ENCODE measurements at regions not wholly inside any gene's neighbourhood (a gene's known extent, or its start where the extent isn't known, plus 50 kb on each side); places are given as distances from the start of the nearest gene placed in this dataset.
"Not testable (repeated sequence)": the region's sequence is repeated elsewhere in the genome, so short reads cannot be mapped to it uniquely, and the experiment has no call there.

DNA sequence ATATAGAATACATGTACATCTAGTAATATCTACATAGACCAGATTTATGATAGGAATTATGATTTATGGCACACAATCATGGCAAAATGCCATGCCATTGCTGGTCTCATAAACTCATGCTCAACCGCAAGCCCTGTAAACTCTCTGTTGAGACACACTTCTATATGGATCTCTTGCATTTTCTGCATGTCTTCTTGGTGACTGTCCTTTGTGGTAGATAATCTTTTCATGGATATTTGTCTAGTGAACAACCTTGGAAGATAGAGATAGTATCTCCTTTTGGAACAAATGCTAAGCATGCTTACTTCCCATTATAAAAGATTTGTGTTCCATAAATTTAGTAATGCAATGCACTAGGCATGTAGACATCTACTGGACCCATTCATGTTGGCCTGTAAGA is 328.0 kb downstream of the NAF1 start:
- no peak for FAIRE-seq
- no peak for DNase-seq (ENCODE audit: insufficient read length)
- TF ChIP-seq POLR2AphosphoS5 (IDR thresholded peaks at IDR 0.05; ENCODE audit: low read depth, low read length) (no peak), TAF1 (IDR thresholded peaks at IDR 0.05; ENCODE audit: borderline replicate concordance, low read depth, low read length) (no peak), POLR2A (IDR thresholded peaks at IDR 0.05; ENCODE audit: low read depth, low read length) (no peak)

DNA sequence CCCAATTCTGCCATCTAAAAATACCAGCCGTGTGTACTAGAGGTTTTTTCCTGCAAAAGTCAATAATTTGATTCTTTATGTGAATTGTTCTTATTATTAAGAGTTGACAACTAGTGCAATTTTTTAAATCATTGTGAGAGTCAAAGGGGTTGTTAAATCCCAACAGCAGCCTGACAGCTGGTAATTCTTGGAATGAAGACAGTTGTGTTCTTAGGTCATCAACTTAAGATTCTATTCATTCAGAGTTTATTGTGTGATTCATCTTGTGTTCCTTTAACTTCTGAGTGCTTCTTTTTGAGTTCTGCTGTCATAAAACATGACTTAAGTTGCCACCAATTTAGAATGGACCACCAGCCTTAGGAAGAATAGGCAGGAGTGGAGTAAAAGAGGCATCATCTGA is 329.0 kb downstream of the NAF1 start:
- FAIRE-seq: no peak
- no peak for DNase-seq (ENCODE audit: insufficient read length)
- TF ChIP-seq POLR2A (IDR thresholded peaks at IDR 0.05; ENCODE audit: low read depth, low read length): no peak
- TF ChIP-seq TAF1 (IDR thresholded peaks at IDR 0.05; ENCODE audit: borderline replicate concordance, low read depth, low read length): no peak
- TF ChIP-seq POLR2AphosphoS5 (IDR thresholded peaks at IDR 0.05; ENCODE audit: low read depth, low read length): no peak

DNA sequence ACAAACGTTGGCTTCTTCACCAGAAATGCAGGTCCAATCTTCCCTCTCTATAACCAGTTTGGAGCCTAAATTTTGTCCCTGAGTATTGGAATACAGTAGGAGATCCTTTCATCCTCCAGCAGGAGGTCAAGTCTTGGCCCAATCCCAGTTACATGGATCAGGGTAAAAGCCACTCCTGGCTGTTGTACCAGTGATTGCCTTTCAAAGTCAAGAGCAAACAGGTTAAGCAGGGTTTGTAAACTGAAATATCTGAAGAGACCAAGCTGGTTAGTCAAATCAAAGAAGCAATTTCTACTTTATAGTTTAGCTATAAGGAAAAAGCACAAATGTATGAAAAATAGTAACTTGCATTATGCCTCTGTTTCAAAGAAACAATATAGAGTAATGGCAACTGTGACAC is 329.4 kb downstream of the NAF1 start:
- no peak for DNase-seq (ENCODE audit: insufficient read length)
- TF ChIP-seq TAF1 (IDR thresholded peaks at IDR 0.05; ENCODE audit: borderline replicate concordance, low read depth, low read length) (no peak), POLR2AphosphoS5 (IDR thresholded peaks at IDR 0.05; ENCODE audit: low read depth, low read length) (no peak), POLR2A (IDR thresholded peaks at IDR 0.05; ENCODE audit: low read depth, low read length) (no peak)
- no peak for FAIRE-seq

DNA sequence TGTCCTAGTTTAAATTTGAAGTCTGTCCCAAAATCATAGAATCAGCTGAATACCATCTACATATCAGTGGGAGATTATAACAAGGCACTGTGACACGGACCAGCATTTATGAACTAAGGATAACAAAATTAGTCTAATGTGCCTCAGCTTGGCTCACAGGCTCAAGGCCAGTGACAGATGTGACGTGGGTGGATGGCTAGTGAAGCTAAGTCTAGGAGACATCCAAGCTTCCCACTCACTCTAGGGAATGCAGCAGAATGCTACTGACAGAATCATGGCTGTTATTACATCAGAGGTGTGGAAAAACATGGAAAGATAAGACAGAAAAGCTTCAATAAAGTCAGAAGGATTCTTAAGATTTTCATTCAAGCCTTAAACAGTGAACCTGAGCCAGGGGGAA is 329.9 kb downstream of the NAF1 start:
- FAIRE-seq: no peak

DNA sequence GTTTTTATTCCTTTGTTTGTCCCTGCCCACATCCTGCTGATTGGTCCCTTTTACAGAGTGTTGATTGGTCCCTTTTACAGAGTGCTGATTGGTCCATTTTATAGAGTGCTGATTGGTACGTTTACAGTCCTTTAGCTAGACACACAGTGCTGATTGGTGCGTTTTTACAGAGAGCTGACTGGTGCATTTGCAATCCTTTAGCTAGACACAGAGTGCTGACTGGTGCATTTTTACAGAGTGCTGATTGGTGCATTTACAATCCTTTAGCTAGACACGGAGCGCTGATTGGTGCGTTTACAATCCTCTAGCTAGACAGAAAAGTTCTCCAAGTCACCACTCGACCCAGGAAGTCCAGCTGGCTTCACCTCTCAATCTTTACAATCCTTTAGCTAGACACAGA is 330.4 kb downstream of the NAF1 start:
- not testable (repeated sequence) for FAIRE-seq; DNase-seq (ENCODE audit: insufficient read length)

More for the DNA sequence above, 329.9 kb downstream of the NAF1 start:
- no peak for DNase-seq (ENCODE audit: insufficient read length)
- no peak for TF ChIP-seq POLR2A (IDR thresholded peaks at IDR 0.05; ENCODE audit: low read depth, low read length)
- no peak for TF ChIP-seq POLR2AphosphoS5 (IDR thresholded peaks at IDR 0.05; ENCODE audit: low read depth, low read length)
- TF ChIP-seq TAF1 (IDR thresholded peaks at IDR 0.05; ENCODE audit: borderline replicate concordance, low read depth, low read length): no peak

DNA sequence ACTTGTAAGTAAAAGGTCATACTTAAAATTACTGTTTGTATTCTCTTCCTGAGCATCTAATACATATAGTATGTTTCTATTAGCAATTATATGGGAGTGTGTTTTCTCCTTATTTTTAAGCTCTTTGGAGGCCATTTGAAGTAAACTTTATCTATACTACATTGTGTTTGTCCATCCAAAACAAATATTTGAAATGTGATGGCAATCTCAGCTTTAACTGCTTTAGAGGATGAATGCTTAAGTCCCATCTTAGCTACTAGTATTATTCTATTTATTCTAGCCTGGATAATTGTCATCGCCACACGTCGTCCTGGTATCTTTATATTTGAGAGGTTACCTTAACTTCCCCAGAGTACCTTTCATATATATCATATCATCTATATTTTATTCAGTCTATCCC is 335.8 kb downstream of the NAF1 start:
- no peak for TF ChIP-seq TAF1 (IDR thresholded peaks at IDR 0.05; ENCODE audit: borderline replicate concordance, low read depth, low read length)
- TF ChIP-seq POLR2A (IDR thresholded peaks at IDR 0.05; ENCODE audit: low read depth, low read length): no peak
- TF ChIP-seq POLR2AphosphoS5 (IDR thresholded peaks at IDR 0.05; ENCODE audit: low read depth, low read length): no peak
- DNase-seq (ENCODE audit: insufficient read length): no peak
- FAIRE-seq: no peak

DNA sequence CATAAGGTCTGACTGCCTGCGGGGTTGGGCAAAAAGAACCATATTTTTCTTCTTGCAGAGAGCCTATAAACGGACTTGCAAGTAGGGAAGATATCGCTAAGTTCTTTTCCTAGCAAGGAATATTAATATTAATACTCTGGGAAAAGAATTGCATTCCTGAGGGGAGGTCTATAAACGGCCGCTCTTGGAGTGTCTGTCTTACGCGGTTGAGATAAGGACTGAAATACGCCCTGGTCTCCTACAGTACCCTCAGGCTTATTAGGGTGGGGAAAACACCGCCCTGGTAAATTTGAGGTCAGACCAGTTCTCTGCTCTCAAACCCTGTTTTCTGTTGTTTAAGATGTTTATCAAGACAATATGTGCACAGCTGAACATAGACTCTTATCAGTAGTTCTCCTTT is 349.3 kb downstream of the NAF1 start:
- not testable (repeated sequence) for DNase-seq (ENCODE audit: insufficient read length); FAIRE-seq

DNA sequence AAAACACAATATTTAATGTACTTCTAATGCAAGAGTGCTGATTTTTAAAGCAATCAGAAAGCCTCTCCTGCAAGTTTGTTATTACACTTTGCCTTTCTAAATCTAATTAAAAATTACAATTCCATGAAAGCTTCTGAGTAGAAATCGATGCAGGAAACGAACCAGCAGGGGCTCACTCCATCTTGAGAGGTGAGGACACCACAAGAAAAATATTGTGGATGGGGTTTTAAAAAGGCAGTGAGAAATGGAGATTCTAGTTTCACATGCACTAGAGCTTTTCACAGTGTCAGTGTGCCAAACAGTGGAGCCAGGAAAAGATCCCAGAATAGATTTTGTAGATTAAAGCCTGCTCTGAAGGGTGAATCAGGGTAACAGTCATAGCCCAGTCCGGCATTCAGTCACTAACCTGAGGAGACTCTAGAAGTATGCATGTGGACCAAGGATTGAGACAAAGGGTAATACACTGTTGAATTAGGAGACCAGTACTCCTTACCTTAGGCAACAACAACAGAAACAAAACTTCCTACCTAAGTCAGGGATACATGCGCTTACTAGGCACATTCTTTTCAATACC is 362.3 kb downstream of the NAF1 start:
- FAIRE-seq (no peak), DNase-seq (ENCODE audit: insufficient read length) (no peak)
- TF ChIP-seq TAF1 (IDR thresholded peaks at IDR 0.05; ENCODE audit: borderline replicate concordance, low read depth, low read length) (no peak), POLR2AphosphoS5 (IDR thresholded peaks at IDR 0.05; ENCODE audit: low read depth, low read length) (no peak), POLR2A (IDR thresholded peaks at IDR 0.05; ENCODE audit: low read depth, low read length) (no peak)

DNA sequence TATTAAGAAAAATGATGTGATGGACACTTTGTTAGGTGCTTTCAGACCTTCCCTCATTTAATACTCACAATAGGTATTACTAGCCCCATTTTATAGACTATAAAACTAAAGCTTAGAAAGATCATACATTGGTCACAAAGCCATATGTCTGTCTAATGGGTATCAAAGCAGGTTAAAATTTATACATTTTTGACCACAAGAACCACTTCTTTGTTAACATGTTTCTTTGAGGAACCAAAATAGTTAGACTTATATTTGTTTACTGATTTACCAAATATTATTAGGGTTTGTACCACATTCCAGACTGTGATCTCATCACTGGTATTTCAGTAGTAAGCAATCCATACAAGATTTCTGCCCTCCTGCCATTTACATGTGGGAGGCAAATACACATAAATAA is 363.3 kb downstream of the NAF1 start:
- no peak for TF ChIP-seq POLR2AphosphoS5 (IDR thresholded peaks at IDR 0.05; ENCODE audit: low read depth, low read length)
- no peak for TF ChIP-seq POLR2A (IDR thresholded peaks at IDR 0.05; ENCODE audit: low read depth, low read length)
- no peak for TF ChIP-seq TAF1 (IDR thresholded peaks at IDR 0.05; ENCODE audit: borderline replicate concordance, low read depth, low read length)
- no peak for FAIRE-seq
- DNase-seq (ENCODE audit: insufficient read length): no peak

DNA sequence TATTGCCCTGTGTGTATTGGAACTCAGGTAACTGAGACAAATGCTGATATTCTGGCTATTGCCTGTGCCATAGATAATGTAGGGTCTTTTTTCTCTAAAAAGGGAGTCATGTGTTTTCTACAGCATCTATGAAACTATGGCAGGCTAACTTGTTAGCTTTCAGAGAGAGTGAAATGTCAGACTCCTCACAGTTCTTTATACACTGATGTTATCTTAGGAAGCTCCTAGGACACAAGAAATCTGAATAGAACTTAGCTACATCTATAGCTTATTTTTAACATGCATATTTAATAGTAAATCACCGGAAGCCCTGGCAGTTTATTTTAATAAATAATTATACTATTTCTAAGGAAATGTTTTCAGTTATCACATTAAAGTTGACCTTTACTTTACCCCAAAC is 369.6 kb downstream of the NAF1 start:
- DNase-seq (ENCODE audit: insufficient read length) (no peak), FAIRE-seq (no peak)
- TF ChIP-seq TAF1 (IDR thresholded peaks at IDR 0.05; ENCODE audit: borderline replicate concordance, low read depth, low read length) (no peak), POLR2AphosphoS5 (IDR thresholded peaks at IDR 0.05; ENCODE audit: low read depth, low read length) (no peak), POLR2A (IDR thresholded peaks at IDR 0.05; ENCODE audit: low read depth, low read length) (no peak)

DNA sequence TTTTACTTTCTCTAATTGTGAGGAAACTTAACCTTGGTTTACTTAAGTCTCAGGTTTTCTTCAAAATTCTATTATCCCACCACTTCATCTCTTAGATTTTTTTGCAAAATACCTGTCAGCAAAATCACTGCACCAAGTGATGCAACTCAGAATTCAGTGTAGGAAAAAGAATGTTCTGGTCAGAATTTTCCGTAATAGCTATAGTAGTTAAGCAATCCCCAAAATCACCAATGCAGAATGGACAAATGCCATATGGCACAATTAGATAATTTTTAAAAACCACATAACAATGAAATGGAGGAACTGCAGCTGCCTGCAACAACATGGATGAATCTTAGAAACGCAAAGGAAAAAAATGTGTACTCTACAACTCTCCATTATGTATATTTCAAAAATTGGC is 373.1 kb downstream of the NAF1 start:
- DNase-seq (ENCODE audit: insufficient read length) (no peak), FAIRE-seq (no peak)
- TF ChIP-seq TAF1 (IDR thresholded peaks at IDR 0.05; ENCODE audit: borderline replicate concordance, low read depth, low read length): no peak
- TF ChIP-seq POLR2AphosphoS5 (IDR thresholded peaks at IDR 0.05; ENCODE audit: low read depth, low read length): no peak
- TF ChIP-seq POLR2A (IDR thresholded peaks at IDR 0.05; ENCODE audit: low read depth, low read length): no peak

DNA sequence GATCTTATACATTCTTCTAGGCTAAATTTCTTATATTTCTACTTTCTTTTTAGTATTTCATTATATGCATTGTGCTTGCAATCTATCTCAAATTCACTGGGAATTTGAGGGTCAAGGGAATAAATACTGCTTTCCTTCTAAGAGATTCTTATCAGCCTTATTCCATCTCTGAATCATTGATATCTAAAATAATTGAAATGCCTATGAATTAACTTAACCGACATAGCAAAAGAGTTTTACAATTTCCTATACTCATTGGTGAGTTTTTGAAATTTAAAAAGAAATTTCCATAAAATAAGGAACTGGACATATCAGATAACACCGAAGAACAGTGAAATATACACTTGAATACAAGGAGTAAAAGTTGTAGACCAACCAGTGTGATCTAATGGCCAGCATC is 373.7 kb downstream of the NAF1 start:
- no peak for TF ChIP-seq POLR2A (IDR thresholded peaks at IDR 0.05; ENCODE audit: low read depth, low read length)
- TF ChIP-seq TAF1 (IDR thresholded peaks at IDR 0.05; ENCODE audit: borderline replicate concordance, low read depth, low read length): no peak
- no peak for TF ChIP-seq POLR2AphosphoS5 (IDR thresholded peaks at IDR 0.05; ENCODE audit: low read depth, low read length)
- DNase-seq (ENCODE audit: insufficient read length) (no peak), FAIRE-seq (no peak)

DNA sequence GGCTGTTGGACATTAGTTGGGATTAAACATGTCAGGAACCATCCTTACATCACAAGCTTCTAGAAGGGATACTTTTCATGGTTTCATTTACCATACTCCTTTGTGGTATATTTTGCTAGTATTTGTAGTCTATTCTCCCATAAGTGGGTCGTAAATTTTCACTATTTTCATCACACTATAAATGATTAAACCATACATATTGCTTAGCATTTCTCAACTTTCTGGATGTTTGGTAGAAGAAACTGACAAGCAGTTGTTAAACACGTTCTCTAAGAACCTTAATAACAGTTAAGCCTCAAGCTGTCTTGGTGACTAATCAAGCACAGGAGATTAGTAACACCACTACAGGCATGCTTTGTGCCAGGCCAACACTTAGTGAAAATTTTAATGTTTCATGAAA is 375.5 kb downstream of the NAF1 start:
- DNase-seq (ENCODE audit: insufficient read length): no peak
- no peak for TF ChIP-seq POLR2A (IDR thresholded peaks at IDR 0.05; ENCODE audit: low read depth, low read length)
- no peak for TF ChIP-seq TAF1 (IDR thresholded peaks at IDR 0.05; ENCODE audit: borderline replicate concordance, low read depth, low read length)
- TF ChIP-seq POLR2AphosphoS5 (IDR thresholded peaks at IDR 0.05; ENCODE audit: low read depth, low read length): no peak
- no peak for FAIRE-seq
